ENCODE measurements at regions not wholly inside any gene's neighbourhood (a gene's known extent, or its start where the extent isn't known, plus 50 kb on each side); places are given as distances from the start of the nearest gene placed in this dataset.

GRCh38 chr11:95353706-95354105 is 122.7 kb upstream of the SESN3 start:
- Histone ChIP-seq H3K4me3 (ENCODE audit: low read depth in 1 of 2, low read length in 1 of 2) (no peak overlapping the region), H3K9me3 (no peaks in the 10 kb centered on the region), H3K27me3 (no peaks in the 10 kb centered on the region), H3K4me1 (ENCODE audit: control insufficient read depth in 1 of 2, insufficient read depth in 1 of 2, low read depth in 1 of 2, low read length in 1 of 2) (peaks cover 10 to 12% of the 10 kb centered on the region in 2 experiments), H3K27ac (no peak overlapping the region), H3K36me3 (no peaks in the 10 kb centered on the region)
- TF ChIP-seq CTCF (IDR thresholded peaks at IDR 0.05): no peak

- no peaks in the 10 kb centered on the region for H3K27me3 ChIP-seq
- H3K9me3 ChIP-seq: no peaks in the 10 kb centered on the region
- TF ChIP-seq CTCF (IDR thresholded peaks at IDR 0.05): no peak
- no peaks in the 10 kb centered on the region for H3K36me3 ChIP-seq
- peaks cover 1 to 4% of the 10 kb centered on the region in 2 experiments for H3K4me1 ChIP-seq (ENCODE audit: control insufficient read depth in 1 of 2, insufficient read depth in 1 of 2, low read depth in 1 of 2, low read length in 1 of 2)
- H3K4me3 ChIP-seq (ENCODE audit: low read depth in 1 of 2, low read length in 1 of 2): no peak overlapping the region
- H3K27ac ChIP-seq: no peak overlapping the region
Observed at GRCh38 chr11:95352733-95353346, 121.8 kb upstream of the SESN3 start.

GRCh38 chr11:95349345-95349942 is 118.4 kb upstream of the SESN3 start:
- no peaks in the 10 kb centered on the region for H3K27me3 ChIP-seq
- no peak overlapping the region for H3K4me3 ChIP-seq (ENCODE audit: low read depth in 1 of 2, low read length in 1 of 2)
- H3K27ac ChIP-seq: no peak overlapping the region
- no peaks in the 10 kb centered on the region for H3K9me3 ChIP-seq
- no peak for TF ChIP-seq CTCF (IDR thresholded peaks at IDR 0.05)
- H3K4me1 ChIP-seq (ENCODE audit: control insufficient read depth in 1 of 2, insufficient read depth in 1 of 2, low read depth in 1 of 2, low read length in 1 of 2): peaks cover 19 to 21% of the 10 kb centered on the region in 2 experiments
- no peaks in the 10 kb centered on the region for H3K36me3 ChIP-seq

GRCh38 chr11:95346265-95346664 is 115.3 kb upstream of the SESN3 start:
- Histone ChIP-seq H3K27ac (no peak overlapping the region), H3K4me3 (ENCODE audit: low read depth in 1 of 2, low read length in 1 of 2) (no peak overlapping the region), H3K9me3 (no peaks in the 10 kb centered on the region), H3K4me1 (ENCODE audit: control insufficient read depth in 1 of 2, insufficient read depth in 1 of 2, low read depth in 1 of 2, low read length in 1 of 2) (peaks cover 19 to 21% of the 10 kb centered on the region in 2 experiments), H3K36me3 (no peaks in the 10 kb centered on the region), H3K27me3 (no peaks in the 10 kb centered on the region)
- no peak for TF ChIP-seq CTCF (IDR thresholded peaks at IDR 0.05)

- Histone ChIP-seq H3K36me3 (no peaks in the 10 kb centered on the region), H3K27me3 (no peaks in the 10 kb centered on the region), H3K27ac (no peak overlapping the region), H3K4me1 (ENCODE audit: control insufficient read depth in 1 of 2, insufficient read depth in 1 of 2, low read depth in 1 of 2, low read length in 1 of 2) (peaks cover 19 to 21% of the 10 kb centered on the region in 2 experiments), H3K4me3 (ENCODE audit: low read depth in 1 of 2, low read length in 1 of 2) (no peak overlapping the region), H3K9me3 (no peaks in the 10 kb centered on the region)
- no peak for TF ChIP-seq CTCF (IDR thresholded peaks at IDR 0.05)
Observed at GRCh38 chr11:95345651-95346050, 114.6 kb upstream of the SESN3 start.
